Islet precursor cell (in vitro differentiated cells): ENCODE measurements at regions not wholly inside any gene's neighbourhood (a gene's known extent, or its start where the extent isn't known, plus 50 kb on each side); places are given as distances from the start of the nearest gene placed in this dataset.
A peak's percentile ranks its signal among the peaks of the same experiment; 100 is the strongest.

Experiments
- DNase-seq: peaks from one replicate; pipeline ENCODE4 v3.0.0-alpha.2; 2018

GRCh38 chr4:130368668-130369067 is 1272.7 kb downstream of the C4orf33 start:
- no peak for DNase-seq

DNA sequence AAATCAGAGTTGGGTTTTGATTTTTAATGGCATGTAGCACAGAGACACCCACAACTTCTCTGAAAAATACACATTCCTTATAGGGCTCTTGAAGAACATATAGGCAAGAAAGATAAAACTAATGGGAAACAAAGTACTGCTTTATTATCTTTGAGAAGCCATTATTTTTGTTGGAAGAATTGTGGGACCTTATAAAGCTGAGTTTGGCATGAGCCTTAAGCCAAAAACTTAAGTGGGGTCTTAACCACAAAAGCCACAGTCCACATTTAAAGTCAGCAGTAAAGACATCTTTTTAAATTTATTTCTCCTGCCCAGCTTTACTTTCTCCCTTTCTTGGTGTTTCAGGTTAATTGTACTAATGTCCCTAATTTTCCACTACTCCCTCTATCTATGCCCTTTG is 1297.3 kb downstream of the C4orf33 start:
- no peak for DNase-seq

GRCh38 chr4:130393642-130394041 is 1297.7 kb downstream of the C4orf33 start:
- no peak for DNase-seq

DNA sequence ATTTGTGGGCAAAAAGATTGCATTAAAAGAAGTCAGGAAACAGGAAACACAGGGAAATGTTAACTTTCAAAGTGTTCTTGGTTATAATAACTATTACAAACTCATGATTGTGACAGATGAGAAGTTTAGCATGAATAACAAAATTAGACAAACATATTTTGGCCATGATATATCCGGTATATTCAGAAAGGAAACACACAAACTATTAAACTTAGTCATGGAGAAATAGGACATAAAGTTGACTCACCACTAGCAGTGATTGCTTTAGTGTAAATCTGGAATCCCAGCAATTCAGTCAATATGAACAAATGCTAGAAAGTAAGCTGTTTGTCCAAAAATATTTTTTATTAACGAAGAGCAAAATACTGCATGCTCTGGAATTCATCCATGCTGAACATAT is 1299.9 kb downstream of the C4orf33 start:
- DNase-seq, result no peak

DNA sequence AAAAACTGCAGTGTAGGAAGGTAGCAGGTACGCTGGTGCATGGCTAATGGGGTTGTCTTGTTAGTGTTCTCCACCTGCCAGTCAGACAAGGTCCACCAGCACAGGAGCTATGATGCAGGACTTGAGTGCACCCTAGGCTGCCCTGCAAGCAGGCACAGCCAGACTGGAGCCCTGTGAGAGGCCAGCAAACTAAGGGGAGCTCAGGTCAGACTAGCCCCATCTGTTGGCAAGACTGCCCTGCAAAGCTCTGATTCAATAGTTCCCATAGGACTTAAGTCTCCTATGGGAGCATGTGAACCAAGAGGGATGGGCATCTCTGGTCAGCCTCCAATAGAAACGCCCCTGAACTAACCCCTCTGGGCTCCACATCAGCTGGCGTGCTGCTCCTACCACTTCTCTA is 1307.3 kb downstream of the C4orf33 start:
- DNase-seq, result peak; percentile 50

DNA sequence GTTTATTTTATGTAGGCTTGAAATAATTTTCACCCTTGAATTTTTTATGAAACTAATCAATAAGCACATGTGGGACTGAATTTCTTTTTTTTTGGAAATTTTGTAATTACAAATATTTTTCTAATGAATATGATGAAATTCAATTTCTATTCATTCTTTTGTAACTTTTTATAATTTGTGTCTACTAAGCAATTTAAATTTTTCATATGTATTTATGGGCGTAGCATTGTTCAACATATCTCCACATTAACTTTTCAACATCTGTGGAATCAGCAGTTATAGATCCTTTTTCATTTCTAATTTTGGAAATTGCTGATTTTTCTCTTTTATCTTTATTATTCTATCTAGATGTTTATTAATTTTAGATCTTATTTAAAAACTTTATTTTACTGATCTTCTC is 1320.3 kb downstream of the C4orf33 start:
- no peak for DNase-seq

GRCh38 chr4:130419211-130419975 is 1323.4 kb downstream of the C4orf33 start:
- DNase-seq, result no peak

DNA sequence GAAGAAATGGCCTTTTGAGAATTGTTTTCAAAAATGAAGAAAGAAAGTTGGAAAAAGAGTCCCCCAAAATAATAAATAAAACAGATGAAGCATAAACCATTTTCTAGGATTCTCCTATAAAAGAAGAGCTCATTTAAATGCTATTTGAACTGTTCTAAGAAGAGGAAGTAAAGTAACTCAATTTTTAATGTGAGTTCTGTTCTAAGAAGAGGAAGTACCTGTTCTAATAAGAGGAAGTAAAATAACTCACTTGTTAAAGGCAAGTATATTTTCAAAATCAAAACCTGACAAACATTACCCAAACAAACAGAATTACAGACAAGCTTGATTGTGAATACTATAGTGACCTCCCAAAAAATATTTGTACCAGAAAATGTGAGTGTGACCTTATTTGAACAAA is 1326.3 kb downstream of the C4orf33 start:
- no peak for DNase-seq

GRCh38 chr4:130424211-130424610 is 1328.3 kb downstream of the C4orf33 start:
- DNase-seq, result no peak

- no peak for DNase-seq
These were observed 1336.3 kb downstream of the C4orf33 start for GRCh38 chr4:130432289-130432688.

DNA sequence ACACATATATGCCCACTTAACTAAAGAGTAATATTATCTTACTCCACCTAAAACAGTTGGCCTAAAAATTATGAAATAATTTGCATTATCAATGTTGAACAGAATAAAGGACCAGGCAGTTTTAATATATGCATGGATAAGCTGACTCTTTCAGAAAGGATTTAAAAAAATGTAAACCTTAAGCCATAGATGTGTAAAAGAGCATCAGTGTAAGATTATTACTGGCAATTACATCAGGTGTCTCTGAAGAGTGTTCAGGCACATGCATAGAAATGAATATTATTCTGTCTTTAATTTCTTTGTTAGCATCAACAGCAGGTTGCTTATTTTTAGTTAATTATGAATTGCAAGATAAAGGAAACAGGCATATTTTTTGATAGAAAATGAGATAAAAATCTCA is 1353.8 kb downstream of the C4orf33 start:
- no peak for DNase-seq

DNA sequence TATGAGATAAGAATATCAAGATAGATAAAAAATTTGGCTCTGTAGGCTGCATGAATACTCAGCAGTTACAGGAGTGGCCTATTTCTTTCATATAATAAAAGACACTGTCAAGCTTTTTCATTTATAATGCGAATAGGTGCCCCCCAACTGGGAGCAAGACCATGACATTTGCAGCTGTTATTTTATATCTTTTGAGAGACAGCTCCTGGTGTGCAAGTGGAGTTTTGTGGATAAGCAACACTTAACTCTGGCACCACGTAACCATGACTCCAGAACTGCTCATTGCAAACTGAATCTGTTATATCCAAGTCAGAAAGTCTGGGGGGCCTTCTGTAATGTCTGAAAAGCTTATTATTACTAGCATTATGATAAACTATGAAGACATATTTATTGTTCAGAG is 1372.4 kb downstream of the C4orf33 start:
- DNase-seq, result no peak

DNA sequence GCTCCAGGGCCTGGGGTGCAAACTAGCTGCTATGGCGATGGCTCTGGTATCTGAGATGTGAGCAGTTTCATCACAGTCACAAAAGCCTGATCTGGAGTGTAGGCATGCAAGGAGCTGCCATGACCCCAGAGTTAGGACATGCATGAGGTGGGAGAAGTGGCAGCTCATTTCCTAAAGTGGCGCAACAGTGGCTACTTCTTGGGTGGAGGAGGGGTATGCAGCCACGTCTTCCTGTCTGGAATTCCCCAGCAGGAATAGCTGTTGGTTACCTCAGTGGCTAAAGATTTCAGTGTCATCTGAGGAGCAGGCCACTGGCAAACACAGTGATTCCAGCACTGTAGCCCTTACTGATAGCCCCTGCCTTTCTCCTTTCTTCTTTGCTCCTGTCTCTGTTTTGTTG is 1382.5 kb downstream of the C4orf33 start:
- peak; percentile 69 for DNase-seq

DNA sequence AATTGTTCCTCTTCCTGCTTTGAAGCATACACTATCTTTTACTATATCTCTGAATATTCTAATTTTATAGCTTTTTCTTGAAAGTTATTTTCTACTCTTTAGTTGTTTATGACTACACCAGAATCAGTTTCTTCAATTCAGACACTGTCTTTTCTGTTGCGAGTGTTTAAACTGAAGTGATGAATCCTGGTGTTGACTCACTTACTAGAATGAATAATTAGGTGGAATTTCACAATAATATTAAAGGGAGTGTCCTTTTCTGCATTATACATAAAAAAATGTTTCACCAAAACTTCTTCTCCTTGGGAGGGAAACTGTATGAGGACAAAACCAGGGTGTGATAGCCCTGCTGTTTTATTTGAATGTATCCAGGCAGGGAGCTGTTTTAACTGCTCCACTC is 1383.1 kb downstream of the C4orf33 start:
- DNase-seq, result no peak

DNA sequence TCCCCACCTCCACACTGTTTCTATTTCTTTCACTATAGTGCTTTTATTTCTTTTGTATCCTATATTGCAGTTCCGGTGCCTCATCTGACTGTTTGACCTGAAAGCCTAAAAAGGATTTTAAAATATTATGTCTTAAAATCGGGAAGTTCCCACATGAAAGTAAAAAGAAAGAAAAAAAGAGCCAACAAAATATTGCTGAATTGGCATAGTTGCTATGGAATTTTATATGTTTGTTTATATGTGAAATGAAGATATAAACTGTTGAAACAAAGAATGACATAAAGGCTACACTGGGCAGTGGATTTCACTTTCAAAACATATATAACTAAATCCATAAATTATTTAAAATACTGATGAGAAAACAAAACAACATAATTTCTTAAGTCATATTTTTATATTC is 1383.7 kb downstream of the C4orf33 start:
- DNase-seq, result no peak

DNA sequence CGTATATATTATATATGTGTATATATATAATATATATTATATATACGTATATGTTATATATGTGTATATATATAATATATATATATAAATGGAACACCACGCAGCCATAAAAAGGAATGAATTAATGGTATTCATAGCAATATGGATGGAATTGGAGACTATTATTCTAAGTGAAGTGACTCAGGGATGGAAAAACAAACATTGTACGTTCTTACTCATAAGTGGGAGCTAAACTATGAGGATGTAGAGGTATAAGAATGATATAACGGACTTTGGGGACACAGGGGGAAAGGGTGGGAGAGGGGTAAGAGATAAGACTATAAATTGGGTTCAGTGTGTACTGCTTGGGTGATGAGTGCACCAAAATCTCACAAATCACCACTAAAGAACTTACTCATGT is 1388.9 kb downstream of the C4orf33 start:
- no peak for DNase-seq

DNA sequence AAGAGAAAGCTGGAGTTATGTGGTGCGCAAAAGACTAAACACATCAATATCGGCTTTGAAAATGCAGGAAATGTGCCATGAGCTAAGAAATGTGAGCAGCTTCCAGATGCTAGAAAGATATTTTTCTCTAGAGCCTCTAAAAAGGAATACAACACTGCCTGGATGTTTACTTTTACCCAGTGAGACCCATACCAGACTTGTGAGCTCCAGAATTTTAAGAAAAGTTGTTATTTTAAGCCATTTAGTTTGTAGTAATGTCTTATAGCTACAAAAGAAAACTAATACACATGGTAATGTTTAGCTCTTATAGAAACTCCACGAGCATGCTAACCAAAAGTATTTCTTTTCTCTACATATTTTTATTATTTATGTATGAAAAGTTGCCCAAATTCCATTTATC is 1389.4 kb downstream of the C4orf33 start:
- DNase-seq, result no peak

DNA sequence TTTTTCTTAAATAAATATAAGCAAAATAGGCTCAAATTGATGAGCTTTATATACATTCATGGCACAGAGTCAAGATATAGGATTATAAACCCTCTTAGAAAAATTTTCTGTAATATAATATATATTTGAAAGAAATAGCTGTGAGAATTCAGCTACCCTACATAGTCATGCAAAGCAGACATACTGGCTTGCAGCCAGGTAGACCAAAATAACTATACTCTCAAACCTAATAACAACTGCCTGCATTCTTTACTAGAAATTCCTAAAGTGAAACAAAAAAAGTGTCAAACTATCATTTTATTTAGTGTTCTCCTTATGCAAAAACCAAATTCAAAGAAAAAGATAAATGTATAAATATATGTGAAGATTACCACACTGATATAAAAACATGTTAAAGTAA is 1390.2 kb downstream of the C4orf33 start:
- DNase-seq, result no peak

- DNase-seq, result no peak
These were observed 1390.9 kb downstream of the C4orf33 start for GRCh38 chr4:130486841-130487240.

DNA sequence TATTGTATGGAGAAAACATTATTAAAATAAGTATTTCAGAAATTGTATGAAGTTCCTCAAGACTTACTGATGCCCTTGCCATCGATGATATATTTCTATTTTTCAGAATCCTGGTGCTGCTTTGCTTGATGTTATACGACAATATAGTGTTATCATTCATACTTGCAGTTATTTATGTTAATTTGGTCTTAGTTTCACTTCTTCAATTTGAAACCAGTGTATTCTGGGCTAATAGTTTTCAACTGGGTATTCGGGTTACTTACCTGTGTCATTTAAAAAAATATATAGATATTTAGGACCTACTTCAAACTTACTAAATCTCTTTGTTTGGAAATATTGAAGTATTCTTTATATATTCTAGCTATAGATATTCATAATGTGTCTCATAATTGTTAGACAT is 1414.7 kb downstream of the C4orf33 start:
- DNase-seq, result no peak

GRCh38 chr4:130511776-130512175 is 1415.8 kb downstream of the C4orf33 start:
- no peak for DNase-seq

GRCh38 chr4:130524057-130524456 is 1428.1 kb downstream of the C4orf33 start:
- DNase-seq, result no peak

- no peak for DNase-seq
These were observed 1434.6 kb downstream of the C4orf33 start for GRCh38 chr4:130530505-130530904.

DNA sequence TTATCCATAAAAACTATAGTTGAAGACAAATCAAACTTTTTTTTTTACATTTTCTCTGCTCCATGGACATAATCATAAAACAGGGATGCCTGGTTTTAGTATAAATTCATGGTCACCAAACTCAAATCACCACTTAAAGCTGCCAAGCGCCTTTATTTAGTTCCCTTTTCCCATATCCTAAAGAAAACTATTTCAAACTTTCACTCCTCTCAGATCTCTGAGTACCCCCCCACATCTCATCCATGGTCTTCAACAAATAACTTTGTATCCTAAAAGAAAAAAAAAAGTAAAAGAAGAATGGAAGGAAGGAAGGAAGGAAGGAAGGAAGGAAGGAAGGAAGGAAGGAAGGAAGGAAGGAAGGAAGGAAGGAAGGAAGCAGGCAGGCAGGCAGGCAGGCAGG is 1438.7 kb downstream of the C4orf33 start:
- DNase-seq, result no peak

- no peak for DNase-seq
These were observed 1447.0 kb downstream of the C4orf33 start for GRCh38 chr4:130542953-130543352.
